HG02763 (cell line): ENCODE measurements at regions not wholly inside any gene's neighbourhood (a gene's known extent, or its start where the extent isn't known, plus 50 kb on each side); places are given as distances from the start of the nearest gene placed in this dataset.
"Not testable (repeated sequence)": the region's sequence is repeated elsewhere in the genome, so short reads cannot be mapped to it uniquely, and the experiment has no call there.

Experiments used
- ATAC-seq: cut with Tn5 transposase; IDR thresholded peaks from one replicate; pipeline ENCODE4 v1.9.1; 2021; ENCODE audit warnings: mild to moderate bottlenecking, moderate library complexity; ENCODE audit not compliant: unreplicated experiment

DNA sequence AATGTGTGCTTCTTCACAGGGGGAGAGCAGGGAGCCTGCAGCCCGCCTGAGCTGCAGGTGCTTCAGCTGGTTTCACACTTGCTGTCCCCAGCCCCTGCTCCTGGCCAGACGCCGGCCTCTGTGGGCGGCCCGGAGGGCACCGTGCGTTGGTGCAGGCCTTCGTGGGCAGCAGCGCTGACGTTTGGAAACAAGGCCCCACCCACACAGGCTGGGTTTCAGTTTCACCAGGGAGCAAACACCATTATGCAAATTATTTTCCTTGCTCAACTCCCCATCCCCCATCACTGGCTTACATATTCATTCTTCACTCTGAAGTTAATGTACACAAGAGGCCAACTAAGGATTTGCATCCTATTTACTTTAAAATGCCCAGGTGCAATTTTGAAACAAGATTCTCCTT, 343.2 kb downstream of the BCL2L11 start:
- ATAC-seq = peak; percentile 92

DNA sequence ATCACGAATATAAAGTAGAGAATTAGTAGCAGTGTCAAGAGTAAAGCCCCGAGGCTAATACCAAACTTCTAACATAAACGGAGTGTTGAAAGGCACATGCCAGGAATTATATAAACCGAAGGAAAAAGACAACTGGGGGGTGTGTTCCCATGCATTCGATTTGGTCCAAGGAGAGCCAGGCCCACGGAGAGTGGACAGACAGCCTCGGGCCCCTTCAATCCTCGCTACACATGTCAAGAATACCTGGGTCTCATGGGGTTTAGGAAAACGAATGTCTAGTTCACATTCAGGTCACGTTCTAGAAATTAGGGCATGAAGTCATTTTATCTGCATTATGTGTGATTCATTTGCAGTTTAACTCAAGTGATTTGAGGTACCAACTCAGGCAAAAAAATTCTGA, 343.7 kb downstream of the BCL2L11 start:
- ATAC-seq = not testable (repeated sequence)

DNA sequence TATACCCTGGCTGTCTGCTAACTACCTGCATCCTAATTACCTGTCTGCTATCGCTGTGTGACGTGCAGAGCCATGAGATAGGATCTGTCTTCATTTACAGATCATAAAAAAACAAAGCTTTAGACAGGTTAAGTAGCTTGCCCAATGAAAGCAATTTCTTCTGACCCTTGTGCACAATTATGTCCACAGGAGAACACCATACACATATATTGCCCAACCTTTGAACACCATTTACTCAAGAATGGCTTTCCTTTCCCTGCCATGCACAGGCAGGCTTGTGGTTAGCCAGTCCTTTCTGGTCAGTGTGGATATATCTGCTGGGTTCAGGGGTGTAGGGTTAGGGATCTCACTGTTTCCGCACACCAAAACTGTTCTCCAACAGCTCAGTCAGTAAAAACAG, 344.8 kb downstream of the BCL2L11 start:
- not testable (repeated sequence) for ATAC-seq

DNA sequence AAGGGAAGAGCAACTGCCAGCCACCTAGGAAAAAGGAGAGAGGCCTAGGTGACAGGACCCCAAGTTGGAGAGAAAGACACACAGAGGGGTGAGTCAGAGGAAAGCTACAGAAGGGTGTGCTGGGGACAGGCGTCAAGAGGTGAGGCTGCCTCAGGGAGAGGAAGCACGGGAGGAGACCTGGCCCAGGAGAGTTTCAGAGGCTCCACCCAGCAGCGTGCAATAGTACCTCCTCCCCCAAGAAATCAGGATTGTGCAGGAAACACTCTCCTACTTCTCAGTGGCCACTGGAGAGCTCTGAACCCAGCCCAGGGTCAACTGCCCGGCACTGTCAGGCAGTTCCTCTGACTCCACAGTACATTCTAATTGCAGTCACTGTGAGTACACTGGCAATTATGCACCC, 346.0 kb downstream of the BCL2L11 start:
- not testable (repeated sequence) for ATAC-seq

DNA sequence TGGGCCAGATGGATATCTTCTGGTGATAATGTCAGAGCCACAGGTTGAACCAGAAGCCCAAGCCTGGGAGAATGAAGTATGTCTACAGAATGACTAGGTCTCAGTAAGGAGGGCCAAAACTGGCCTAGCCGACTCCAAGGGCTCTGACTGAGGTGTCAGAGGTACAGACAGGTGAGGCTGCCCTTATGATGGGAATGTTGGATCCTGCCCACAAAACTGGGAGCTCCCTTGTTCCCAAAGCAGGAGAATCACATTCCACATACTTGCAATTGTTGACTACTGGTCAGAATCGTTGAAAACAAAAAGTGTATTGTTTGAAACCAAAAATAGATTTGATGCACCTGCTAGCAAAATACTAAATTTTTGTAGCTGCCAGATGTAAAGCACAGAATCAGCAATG, 350.2 kb downstream of the BCL2L11 start:
- not testable (repeated sequence) for ATAC-seq

- ATAC-seq = not testable (repeated sequence)
These were observed 351.2 kb downstream of the BCL2L11 start for GRCh38 chr2:111471791-111472530.

GRCh38 chr2:111472844-111473403, 352.2 kb downstream of the BCL2L11 start:
- ATAC-seq = not testable (repeated sequence)

- ATAC-seq = not testable (repeated sequence)
These were observed 352.8 kb downstream of the BCL2L11 start for GRCh38 chr2:111473522-111473921.

- ATAC-seq = not testable (repeated sequence)
These were observed 353.5 kb downstream of the BCL2L11 start for GRCh38 chr2:111474198-111474705.

DNA sequence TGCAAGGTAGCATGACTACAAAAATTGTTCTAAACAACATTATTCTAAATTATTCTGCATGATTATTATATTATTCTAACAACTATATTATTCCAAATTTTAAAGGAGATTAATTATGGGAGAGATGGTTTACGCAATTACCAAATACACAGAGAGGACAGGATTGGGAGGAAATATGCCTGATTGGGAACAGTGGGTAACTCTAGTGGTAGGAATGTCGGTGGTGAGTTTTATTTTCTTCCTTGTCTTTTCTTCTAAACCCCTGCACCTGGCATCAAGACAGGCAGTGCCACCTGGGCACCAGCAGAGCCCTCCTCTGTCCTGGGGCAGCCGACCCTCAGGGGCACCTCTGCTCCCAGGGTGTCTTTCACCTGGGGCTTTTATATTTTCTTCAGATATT, 357.6 kb downstream of the BCL2L11 start:
- not testable (repeated sequence) for ATAC-seq

- ATAC-seq = peak; percentile 56
These were observed 358.2 kb downstream of the BCL2L11 start for GRCh38 chr2:111478871-111479318.

GRCh38 chr2:111480016-111480625, 359.4 kb downstream of the BCL2L11 start:
- ATAC-seq = not testable (repeated sequence)

DNA sequence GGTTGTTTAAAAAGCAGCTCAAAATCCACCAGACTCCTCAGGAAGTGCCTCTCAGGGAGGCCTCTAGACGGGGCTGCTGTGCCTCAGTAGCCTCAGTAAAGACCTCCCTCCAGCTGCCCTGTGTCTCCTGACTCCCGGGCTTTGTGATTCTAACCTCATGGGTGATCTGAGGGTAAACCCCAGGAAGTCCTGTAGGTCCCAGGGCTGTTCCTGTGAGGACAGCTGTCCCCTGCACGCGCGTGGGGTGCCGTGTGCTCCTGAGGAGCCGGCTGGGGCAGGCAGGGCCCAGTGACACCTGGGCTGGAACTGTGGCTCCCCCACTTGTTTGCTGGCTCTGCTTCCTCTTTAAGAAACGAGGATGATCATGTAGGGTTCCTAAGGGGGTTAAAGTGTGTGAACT, 359.9 kb downstream of the BCL2L11 start:
- not testable (repeated sequence) for ATAC-seq

DNA sequence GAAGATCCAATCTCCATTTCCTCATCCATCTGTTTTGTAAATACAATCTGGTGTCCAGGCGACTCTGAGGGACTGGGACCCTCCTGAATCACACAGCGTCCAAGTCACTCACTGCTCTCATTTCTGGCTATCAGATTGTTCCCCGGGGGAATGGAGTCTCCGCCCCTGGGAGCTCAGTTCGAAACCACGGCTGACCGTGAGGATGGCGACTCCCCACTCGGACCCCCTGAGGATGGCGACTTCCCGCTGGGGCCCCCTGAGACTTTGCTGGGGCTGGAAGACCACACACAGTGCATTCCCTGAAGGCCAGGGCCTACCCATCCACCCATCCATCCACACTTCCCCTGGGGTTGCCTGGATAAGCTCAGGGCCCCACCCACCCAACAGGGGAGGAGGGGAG, 360.5 kb downstream of the BCL2L11 start:
- ATAC-seq = not testable (repeated sequence)

DNA sequence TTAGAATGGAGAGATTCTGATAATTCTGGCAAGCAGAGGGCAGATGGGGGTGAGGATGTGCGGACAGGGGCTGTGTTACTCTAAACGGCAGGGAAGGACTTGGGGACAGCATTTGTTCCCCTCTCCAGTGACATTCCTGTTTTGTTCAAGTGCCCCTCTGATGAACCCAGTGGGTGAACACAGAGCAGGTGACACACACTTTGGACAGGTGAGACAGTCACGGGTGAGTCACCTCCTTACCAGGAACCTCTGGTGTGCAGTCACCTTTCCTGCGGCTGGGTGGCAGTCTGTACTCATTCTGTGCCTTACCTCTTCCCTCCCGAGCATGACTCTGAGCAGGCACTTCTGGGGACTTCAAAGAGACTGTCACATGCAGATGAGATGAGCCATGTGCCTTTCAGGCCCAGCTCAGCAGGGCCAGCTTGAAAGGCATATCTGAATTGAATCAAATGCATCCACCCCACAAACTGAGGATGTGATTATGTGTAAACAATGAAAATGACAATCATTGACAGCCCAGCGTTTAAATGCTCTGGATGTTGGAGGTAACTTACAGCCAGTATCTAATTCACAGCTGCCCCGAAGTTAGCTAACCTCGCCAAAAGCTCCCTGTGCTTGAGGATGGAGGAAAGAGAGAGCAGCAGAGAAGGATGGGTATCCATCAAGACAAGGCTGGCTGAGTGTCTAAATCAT, 362.4 kb downstream of the BCL2L11 start:
- ATAC-seq = peak; percentile 59

DNA sequence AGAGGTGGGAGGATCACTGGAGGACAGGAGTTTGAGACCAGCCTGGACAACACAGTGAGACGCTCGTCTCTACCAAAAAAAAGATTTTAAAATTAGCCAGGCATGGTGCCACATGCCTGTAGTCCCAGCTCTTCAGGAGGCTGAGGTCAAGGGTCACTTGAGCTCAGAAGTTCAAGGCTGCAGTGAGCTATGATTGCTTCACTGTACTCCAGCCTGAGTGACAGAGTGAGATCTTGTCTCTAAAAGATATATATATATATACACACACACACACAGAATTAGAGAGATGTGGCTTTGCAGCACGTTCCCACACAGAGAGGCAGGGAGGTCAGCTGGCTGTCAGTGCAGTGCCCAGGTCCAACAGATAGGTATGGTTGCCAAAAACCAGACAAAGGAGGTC, 363.4 kb downstream of the BCL2L11 start:
- not testable (repeated sequence) for ATAC-seq

- ATAC-seq = not testable (repeated sequence)
These were observed 365.2 kb downstream of the BCL2L11 start for GRCh38 chr2:111485895-111486294.

DNA sequence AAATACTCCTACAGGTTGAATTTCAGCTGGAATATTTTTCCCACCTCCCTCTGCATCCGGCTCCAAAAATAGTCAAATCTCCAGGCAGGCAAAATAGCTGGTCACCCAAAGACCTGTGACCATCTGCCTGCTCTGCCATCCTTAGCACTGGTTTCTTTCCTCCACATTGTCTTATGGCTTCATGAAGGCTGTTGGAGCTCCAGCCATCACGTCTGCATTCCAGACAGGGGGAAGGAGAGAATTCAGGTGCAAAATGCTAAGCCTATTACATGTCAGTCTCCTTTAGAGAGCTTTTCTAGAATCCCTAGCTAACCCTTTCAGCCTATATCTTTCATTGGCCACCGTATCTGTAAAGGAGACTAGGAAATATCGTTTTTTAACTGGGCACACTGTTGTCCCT, 367.7 kb downstream of the BCL2L11 start:
- not testable (repeated sequence) for ATAC-seq

DNA sequence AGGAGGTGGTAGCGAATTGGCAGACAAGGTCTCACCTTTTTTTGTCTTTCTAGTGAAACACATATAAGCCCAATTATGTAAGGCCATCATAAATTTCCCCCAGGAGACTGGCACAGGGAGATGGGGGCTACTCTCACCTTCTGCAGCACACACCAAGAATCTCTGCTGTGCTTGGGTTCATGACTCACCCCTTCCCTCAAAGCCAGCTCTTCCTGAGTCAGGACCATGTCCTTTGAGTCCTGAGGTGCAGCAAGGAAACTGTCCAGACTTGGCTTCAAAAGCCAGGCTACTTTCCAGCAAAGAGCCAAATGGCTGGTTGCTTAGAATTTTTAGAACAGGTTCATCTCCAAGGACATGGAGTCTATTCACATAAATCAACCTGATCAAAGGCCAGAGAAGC, 368.7 kb downstream of the BCL2L11 start:
- ATAC-seq = not testable (repeated sequence)

DNA sequence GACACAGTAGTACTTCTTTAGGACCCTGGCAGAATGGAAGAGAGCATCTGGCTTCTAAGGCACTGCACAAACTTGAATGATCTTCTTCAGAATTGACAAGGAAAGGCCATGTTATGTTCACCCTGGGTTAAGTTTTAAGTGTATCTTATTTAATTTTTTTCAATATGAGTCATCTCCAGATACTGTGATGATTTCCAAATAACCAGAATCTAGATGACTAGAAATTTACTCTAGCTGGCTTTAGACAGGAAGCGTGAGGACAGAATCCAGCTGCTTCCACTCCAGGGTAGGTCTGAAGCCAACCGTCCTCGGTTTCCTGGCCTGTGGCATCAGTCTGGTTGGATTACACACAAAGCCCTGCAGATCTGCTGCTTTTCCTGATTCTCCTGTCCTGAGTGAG, 370.5 kb downstream of the BCL2L11 start:
- not testable (repeated sequence) for ATAC-seq

DNA sequence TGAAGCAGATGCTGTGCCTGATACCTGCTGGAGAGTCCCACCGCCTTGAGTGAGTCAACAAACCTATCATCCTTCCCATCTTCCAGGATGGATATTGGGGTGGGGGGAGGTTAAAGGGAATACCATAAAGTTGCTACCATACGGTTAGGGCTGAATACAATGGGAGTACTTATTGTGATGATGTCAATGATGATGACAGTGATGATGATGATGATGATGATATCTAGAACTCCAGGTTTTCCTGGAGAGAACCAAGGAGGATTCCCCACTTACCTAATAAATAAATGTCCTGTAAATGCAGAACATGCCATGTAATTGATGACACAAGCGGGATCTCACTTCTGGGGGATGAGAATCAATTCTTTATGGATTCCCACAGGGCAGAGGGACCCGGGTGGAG, 370.9 kb downstream of the BCL2L11 start:
- not testable (repeated sequence) for ATAC-seq
